ENCODE measurements at regions not wholly inside any gene's neighbourhood (a gene's known extent, or its start where the extent isn't known, plus 50 kb on each side); places are given as distances from the start of the nearest gene placed in this dataset.

GRCh38 chr12:46110223-46110611 lies 119.8 kb upstream of the SCAF11 start:
- Histone ChIP-seq H3K36me3 (replicated peaks in 1 of 2; ENCODE audit: control insufficient read depth in 1 of 2, insufficient read depth in 2 of 2, low read length in 1 of 2) (no peaks in the 10 kb centered on the region), H3K4me1 (ENCODE audit: control insufficient read depth in 1 of 2, insufficient read depth in 2 of 2, low read depth in 1 of 2, low read length in 1 of 2) (peaks cover 0 to 6% of the 10 kb centered on the region in 2 experiments; a peak in 1 of 4 replicates), H3K27ac (ENCODE audit: low read depth in 2 of 2, low read length in 1 of 2) (no peak overlapping the region), H3K9ac (no peak overlapping the region), H3K79me2 (ENCODE audit: insufficient read depth) (no peaks in the 10 kb centered on the region), H3K9me3 (peaks cover 10% of the 10 kb centered on the region), H3K27me3 (ENCODE audit: insufficient read depth) (no peaks in the 10 kb centered on the region), H2AFZ (ENCODE audit: low read depth) (no peak overlapping the region), H3F3A (replicated peaks; ENCODE audit: insufficient read depth) (no peaks in the 10 kb centered on the region), H3K9me2 (no peaks in the 10 kb centered on the region), H3K4me2 (no peak overlapping the region), H4K20me1 (ENCODE audit: insufficient read depth) (no peaks in the 10 kb centered on the region), H3K4me3 (ENCODE audit: low read depth in 2 of 2, low read length in 1 of 2) (no peak overlapping the region)
- POLR2A ChIA-PET: no interaction called here
- CTCF ChIA-PET: interaction anchor here (0.6 to 5.0 kb wide), 2 partner anchors 15 to 38 kb away, joined by 3 to 33 read pairs; no protein-coding TSS in a partner anchor
- no peak for DNase-seq
- TF ChIP-seq MAX (IDR thresholded peaks at IDR 0.05; ENCODE audit: low read depth): no peak
- WGBS (ENCODE audit: low lambda C conversion rate): 10% methylated on average over 1 of the region's 1 CpG

- Histone ChIP-seq H3F3A (replicated peaks; ENCODE audit: insufficient read depth) (no peaks in the 10 kb centered on the region), H3K4me1 (ENCODE audit: control insufficient read depth in 1 of 2, insufficient read depth in 2 of 2, low read depth in 1 of 2, low read length in 1 of 2) (peaks cover 0 to 6% of the 10 kb centered on the region in 2 experiments; a peak in 1 of 4 replicates), H3K9ac (no peak overlapping the region), H3K4me3 (ENCODE audit: low read depth in 2 of 2, low read length in 1 of 2) (no peak overlapping the region), H4K20me1 (ENCODE audit: insufficient read depth) (no peaks in the 10 kb centered on the region), H3K27ac (ENCODE audit: low read depth in 2 of 2, low read length in 1 of 2) (no peak overlapping the region), H3K27me3 (ENCODE audit: insufficient read depth) (no peaks in the 10 kb centered on the region), H2AFZ (ENCODE audit: low read depth) (no peak overlapping the region), H3K79me2 (ENCODE audit: insufficient read depth) (no peaks in the 10 kb centered on the region), H3K4me2 (no peak overlapping the region), H3K36me3 (replicated peaks in 1 of 2; ENCODE audit: control insufficient read depth in 1 of 2, insufficient read depth in 2 of 2, low read length in 1 of 2) (no peaks in the 10 kb centered on the region), H3K9me3 (peaks cover 10% of the 10 kb centered on the region), H3K9me2 (no peaks in the 10 kb centered on the region)
- 43% methylated on average over 8 of the region's 9 CpGs for WGBS (ENCODE audit: low lambda C conversion rate)
- no peak for DNase-seq
- CTCF ChIA-PET: interaction anchor here (0.6 to 5.0 kb wide), 2 partner anchors 15 to 37 kb away, joined by 3 to 33 read pairs; no protein-coding TSS in a partner anchor
- POLR2A ChIA-PET: no interaction called here
- TF ChIP-seq YY1 (IDR thresholded peaks at IDR 0.05; ENCODE audit: low read depth) (no peak), RCOR1 (IDR thresholded peaks at IDR 0.05; ENCODE audit: low read length) (no peak), IRF3 (IDR thresholded peaks at IDR 0.05; ENCODE audit: low read depth, low read length) (no peak), POLR2AphosphoS5 (IDR thresholded peaks at IDR 0.05; ENCODE audit: low read depth, low read length) (no peak), MXI1 (IDR thresholded peaks at IDR 0.05; ENCODE audit: low read depth, low read length) (no peak), GATA2 (CRISPR knock-in tag; IDR thresholded peaks at IDR 0.05) (no peak), TEAD4 (IDR thresholded peaks at IDR 0.05; ENCODE audit: borderline replicate concordance, insufficient read depth) (no peak), JUND (IDR thresholded peaks at IDR 0.05) (no peak), RXRA (IDR thresholded peaks at IDR 0.05; ENCODE audit: borderline replicate concordance, low read depth) (no peak), MEF2A (IDR thresholded peaks at IDR 0.05; ENCODE audit: borderline replicate concordance, low read depth) (no peak), NFIC (IDR thresholded peaks at IDR 0.05; ENCODE audit: borderline replicate concordance) (no peak), RAD21 (IDR thresholded peaks at IDR 0.05; ENCODE audit: low read length) (no peak), SMC3 (IDR thresholded peaks at IDR 0.05; ENCODE audit: low read depth, low read length) (no peak)
Measured at GRCh38 chr12:46109343-46110222, 119.2 kb upstream of the SCAF11 start.

Measured in SK-N-SH (cell line).